ENCODE measurements at regions not wholly inside any gene's neighbourhood (a gene's known extent, or its start where the extent isn't known, plus 50 kb on each side); places are given as distances from the start of the nearest gene placed in this dataset.
A peak's percentile ranks its signal among the peaks of the same experiment; 100 is the strongest.

DNA sequence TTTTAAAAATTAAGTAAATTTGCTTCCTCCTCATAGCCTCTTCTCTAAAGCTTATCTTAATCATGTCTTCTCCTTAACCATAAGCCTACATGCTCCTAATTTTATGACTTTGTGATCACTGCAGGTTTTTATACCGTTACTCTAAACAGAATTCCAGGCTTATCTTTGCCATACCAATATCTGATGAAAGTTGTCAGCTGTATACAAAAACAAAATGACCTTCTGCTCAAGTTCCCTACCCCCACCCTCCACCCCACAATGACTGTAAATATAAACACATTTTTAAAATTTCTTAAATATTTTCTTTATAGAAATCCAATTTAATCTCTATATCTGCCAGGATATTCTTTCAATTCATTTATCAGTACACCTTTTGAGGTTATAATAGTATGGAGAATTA lies 60.5 kb upstream of the SGK1 start:
- no peak for DNase-seq

DNA sequence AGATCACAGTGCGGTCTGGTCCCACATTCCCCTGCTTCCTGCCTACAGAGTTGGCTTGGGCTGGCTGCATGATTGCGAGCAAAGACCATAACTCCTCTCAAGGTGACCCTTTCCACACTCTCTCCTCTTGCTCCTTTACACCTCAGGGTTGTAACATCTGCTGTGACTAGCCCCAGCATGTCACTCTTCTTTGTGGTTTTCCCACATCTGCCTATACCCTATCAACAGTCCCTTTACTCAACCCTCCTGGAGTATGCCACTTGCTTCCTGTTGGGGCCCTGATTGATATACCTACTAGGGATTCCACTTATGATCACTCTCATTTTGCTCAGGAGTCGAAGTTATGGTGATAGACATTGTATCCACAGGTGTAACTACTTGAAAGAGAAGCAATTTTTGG lies 58.9 kb upstream of the SGK1 start:
- peak; percentile 33 for DNase-seq

DNA sequence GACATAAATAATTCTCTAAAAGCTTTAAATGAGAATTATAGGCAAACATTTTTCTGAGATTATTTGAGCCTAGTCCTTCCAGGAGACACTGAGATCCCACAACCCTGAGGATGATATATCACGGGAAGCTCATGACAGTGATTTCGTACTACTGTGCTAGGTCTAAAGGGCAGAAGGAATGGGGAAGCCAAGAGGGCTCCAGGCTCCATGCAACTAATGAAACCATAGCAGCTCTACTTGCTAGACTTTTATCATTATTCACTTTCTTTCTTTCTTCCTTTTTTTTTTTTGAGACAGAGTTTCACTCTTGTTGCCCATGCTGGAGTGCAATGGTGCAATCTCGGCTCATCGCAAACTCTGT lies 57.3 kb upstream of the SGK1 start:
- no peak for DNase-seq

DNA sequence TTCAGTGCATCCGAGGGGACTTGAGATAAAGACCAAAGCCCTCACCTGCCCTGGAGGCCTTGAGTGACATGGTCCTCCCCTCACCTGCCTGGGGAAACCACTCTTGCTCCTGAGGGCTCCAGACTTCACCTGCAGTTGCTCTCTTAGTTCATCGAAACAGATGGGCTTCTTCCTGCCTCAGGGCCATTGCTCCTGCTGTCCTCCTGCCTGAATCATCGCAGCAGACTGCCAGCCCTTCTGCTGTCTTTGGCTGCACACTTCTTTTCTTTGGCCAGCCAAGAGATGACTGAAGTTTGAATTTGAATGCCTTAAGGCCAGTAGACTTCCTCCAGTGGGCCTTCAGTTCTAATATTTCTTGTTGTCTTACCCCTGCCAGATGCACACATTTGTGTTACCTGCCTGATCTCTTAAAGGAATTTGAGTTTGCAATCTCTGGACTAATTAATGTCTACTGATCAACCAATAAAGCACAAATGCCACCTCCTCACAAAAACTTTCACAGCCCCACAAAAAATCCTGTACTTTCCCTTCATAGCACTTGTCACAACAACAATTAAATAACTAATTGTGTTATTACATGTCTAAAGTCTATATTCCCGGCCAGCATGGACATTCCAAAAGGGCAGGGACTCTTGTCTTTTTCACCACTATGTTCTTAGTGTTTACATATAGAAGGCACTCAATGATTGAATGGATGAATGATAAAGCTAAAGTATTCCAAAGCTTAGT lies 56.7 kb upstream of the SGK1 start:
- no peak for DNase-seq

DNA sequence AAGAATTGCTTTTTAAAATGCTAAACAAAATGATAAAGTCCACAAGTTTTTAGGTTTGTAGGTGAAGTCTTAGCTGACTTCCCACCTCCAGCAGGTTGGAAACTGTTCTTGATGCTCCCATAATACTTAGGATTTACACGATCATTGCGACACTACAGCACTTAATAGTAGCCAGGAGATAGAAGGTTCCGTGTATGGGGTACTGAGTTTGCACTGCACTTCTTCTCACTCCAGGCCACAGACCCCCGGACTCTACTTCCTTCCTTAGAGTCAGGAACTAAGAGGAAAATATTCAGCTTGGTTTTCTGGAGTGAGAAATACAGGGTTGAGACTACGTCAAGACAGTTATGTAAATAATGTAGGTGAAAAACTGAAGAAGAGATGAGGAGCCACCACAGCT lies 56.1 kb upstream of the SGK1 start:
- no peak for DNase-seq

DNA sequence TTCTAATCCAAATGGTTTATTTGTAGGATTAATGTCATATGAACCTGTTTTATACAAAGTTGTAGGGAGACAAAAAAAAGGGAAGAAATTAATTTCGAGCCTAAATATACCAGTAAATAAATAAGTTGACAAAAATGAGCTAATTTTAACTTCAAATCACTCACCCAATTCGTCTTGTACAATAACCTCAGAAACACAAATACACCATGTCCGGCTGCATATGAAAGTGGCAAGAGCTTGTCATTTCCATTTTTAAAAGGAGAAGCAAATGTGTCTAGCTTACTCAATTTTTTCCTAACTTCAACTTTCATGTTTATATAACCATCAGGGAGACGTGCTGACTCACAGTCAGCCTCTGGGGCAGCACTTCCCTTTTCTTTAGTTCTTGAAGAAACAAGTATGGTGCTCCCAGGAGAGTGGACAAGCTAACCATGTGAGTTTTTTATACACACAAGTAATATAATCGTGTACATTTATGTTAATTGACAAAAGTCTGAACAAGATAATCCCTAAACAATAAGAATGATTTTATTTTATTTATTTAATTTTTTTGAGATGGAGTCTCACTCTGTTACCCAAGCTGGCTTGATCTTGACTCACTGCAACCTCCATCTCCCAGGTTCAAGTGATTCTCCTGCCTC lies 55.5 kb upstream of the SGK1 start:
- peak; percentile 69 for DNase-seq

DNA sequence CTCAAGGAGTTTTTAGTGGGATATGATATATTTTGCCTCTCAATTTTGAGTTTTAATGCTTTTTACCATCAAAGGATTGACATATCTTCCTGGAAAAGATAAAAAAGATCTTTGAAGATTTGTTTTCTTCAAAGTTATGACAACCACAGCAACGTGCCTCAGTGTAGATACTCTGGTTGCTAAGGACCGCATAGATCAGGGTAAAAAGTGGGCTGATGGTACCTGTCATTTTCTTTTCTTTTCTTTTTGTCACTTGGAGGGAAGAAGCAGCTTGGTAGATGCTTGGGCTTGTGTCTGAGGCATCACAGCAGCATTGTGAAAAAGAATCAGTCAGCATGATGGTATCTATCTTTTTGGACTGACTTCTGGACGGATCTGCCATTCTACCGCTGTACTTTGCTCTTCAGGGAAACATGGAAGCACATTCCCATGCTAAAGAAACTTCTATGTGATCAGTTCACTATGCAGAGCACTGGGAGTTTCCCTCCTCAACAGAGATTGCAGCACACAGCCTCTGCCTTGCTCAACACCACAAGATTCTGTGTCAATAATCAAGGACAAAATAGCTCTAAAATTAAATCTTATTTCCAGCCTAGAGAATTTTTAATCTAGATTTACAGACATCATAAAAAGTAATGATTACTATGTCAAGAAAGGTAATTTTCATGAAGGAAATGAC lies 54.8 kb upstream of the SGK1 start:
- DNase-seq, result no peak

DNA sequence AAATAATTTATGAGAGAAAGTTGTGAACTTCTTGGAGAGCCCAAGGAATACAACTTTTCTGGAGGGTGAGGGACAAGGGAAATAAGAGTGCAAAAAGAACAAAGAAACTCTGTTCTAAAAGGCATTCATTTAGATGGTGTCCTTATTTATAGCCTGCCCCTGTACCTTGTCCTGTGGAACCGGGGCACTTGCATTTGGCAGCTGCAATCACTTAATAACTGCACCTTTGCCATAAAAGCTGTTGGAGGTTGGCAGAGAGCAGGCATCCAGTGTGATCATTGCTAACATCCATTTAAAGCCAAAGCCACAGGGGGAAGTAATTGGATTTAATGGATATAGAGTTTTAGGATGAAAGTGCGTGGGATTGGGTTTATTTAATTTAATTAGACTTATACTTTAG lies 50.8 kb upstream of the SGK1 start:
- no peak for DNase-seq
